Esophagus muscularis mucosa (tissue), 3 donors: ENCODE measurements at regions not wholly inside any gene's neighbourhood (a gene's known extent, or its start where the extent isn't known, plus 50 kb on each side); places are given as distances from the start of the nearest gene placed in this dataset.

Experiments
- POLR2A ChIP-seq: fragments of 450-650 bp; IDR thresholded peaks from one replicate; pipeline ENCODE4 v1.6.1; 2017; ENCODE audit warnings: antibody characterized with exemption, moderate library complexity, mild to moderate bottlenecking, low read depth
- POLR2AphosphoS5 ChIP-seq, 2 donors: sonication (generic); formaldehyde crosslinking; IDR thresholded peaks; one replicate each; pipeline ENCODE4 v1.6.1; 2017; ENCODE audit warnings: antibody characterized with exemption in 2 of 2
- TF ChIP-seq, protein P1 (sequence below), 3 experiments: fragments of 200-600 bp in 2 of 3; fragments of 450-650 bp in 1 of 3; sonication (generic) in 2 of 3; IDR thresholded peaks; one replicate each; pipeline ENCODE4 v1.5.1; 2017 to 2019; ENCODE audit warnings: antibody characterized with exemption in 3 of 3, mild to moderate bottlenecking in 2 of 3, moderate library complexity in 1 of 3

DNA sequence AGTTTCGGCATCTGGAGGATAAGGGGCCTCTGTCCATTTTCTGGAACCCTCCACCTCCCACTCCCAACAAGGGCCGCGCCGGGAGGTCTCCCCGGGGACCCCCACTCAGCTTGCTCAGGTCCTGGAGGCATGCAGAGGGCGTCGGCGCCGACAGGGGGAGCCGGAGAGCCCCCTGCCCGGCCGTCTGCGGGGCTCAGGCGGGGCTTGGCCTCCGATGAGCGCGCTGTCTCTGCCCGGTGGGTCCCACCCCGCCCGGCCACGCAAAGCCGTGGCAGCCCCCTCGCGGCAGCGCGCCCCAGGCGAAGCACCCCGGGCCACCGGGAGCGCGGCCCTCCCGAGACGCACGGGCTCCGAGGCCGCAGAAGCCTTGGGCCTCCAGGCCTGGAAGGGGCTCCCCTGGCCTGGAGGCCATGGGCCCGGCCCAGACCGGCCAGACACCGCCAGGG is 149.7 kb upstream of the ZNF536 start:
- TF ChIP-seq, protein P1, sequence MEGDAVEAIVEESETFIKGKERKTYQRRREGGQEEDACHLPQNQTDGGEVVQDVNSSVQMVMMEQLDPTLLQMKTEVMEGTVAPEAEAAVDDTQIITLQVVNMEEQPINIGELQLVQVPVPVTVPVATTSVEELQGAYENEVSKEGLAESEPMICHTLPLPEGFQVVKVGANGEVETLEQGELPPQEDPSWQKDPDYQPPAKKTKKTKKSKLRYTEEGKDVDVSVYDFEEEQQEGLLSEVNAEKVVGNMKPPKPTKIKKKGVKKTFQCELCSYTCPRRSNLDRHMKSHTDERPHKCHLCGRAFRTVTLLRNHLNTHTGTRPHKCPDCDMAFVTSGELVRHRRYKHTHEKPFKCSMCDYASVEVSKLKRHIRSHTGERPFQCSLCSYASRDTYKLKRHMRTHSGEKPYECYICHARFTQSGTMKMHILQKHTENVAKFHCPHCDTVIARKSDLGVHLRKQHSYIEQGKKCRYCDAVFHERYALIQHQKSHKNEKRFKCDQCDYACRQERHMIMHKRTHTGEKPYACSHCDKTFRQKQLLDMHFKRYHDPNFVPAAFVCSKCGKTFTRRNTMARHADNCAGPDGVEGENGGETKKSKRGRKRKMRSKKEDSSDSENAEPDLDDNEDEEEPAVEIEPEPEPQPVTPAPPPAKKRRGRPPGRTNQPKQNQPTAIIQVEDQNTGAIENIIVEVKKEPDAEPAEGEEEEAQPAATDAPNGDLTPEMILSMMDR (IDR thresholded peaks at IDR 0.05): peak in 2 of 3 experiments; percentile 43 to 52
- TF ChIP-seq POLR2AphosphoS5 (IDR thresholded peaks at IDR 0.05) (no peak), POLR2A (no peak)
